Thymus (tissue), 11 donors: ENCODE measurements at regions not wholly inside any gene's neighbourhood (a gene's known extent, or its start where the extent isn't known, plus 50 kb on each side); places are given as distances from the start of the nearest gene placed in this dataset.

ENCODE experiments used
- DNase-seq, 9 donors: peaks; one replicate each; pipeline ENCODE4 v3.0.0-alpha.2; 2013; ENCODE audit warnings: low spot score in 9 of 9, low read depth in 6 of 9, missing footprints in 1 of 9
- H3K27ac ChIP-seq, 2 donors: one replicate each; pipeline ENCODE4 v1.5.1; 2013; ENCODE audit warnings: control low read depth in 1 of 2, low read depth in 1 of 2, low read length in 1 of 2, mild to moderate bottlenecking in 1 of 2, moderate library complexity in 1 of 2
- H3K27me3 ChIP-seq, 2 donors: one replicate each; pipeline ENCODE4 v1.5.1; 2013; ENCODE audit warnings: low read length in 1 of 2; ENCODE audit not compliant: control insufficient read depth in 2 of 2, insufficient read depth in 1 of 2
- H3K36me3 ChIP-seq, 2 donors: one replicate each; pipeline ENCODE4 v1.5.1; 2013; ENCODE audit warnings: low read length in 1 of 2, mild to moderate bottlenecking in 1 of 2, moderate library complexity in 1 of 2; ENCODE audit not compliant: control insufficient read depth in 2 of 2, insufficient read depth in 2 of 2
- H3K4me1 ChIP-seq, 2 donors: one replicate each; pipeline ENCODE4 v1.5.1; 2013; ENCODE audit warnings: low read length in 2 of 2; ENCODE audit not compliant: control insufficient read depth in 2 of 2, insufficient read depth in 2 of 2
- H3K4me3 ChIP-seq, 2 donors: one replicate each; pipeline ENCODE4 v1.5.1; 2013; ENCODE audit warnings: low read length in 2 of 2, control low read depth in 1 of 2, mild to moderate bottlenecking in 1 of 2
- H3K9me3 ChIP-seq, 2 donors: one replicate each; pipeline ENCODE4 v1.5.1; 2013; ENCODE audit warnings: low read length in 1 of 2, mild to moderate bottlenecking in 1 of 2; ENCODE audit not compliant: control insufficient read depth in 2 of 2, insufficient read depth in 1 of 2
- WGBS: extraction: QIAGEN DNeasy Blood & Tissue Kit; methylation state at CpG from one replicate; pipeline ENCODE4 v1.1.7; 2013; 5-methylcytosine and 5-hydroxymethylcytosine counted together
- donor health status: healthy.

DNA sequence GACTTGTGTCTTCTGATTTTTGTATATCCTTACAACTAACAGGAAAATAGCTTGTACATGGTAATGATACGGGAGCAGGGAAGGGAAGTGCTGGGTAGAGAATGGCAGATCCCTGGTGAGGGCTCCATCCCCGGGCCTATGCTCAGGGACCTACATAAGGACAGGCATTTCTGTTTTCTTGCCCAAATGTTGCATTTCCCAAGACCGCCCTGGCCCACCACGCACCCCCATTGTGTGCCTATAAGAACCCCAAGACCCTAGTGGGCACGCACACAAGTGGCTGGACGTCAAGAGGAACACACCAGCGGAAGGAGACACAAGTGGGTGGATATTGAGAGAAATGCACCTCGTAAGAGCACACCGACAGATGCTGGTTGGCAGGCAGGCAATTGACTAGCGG is 616.3 kb upstream of the MAN1A1 start:
- DNase-seq = no peak
- no peaks in the 10 kb centered on the region for H3K9me3 ChIP-seq
- no peaks in the 10 kb centered on the region for H3K27me3 ChIP-seq
- no peaks in the 10 kb centered on the region for H3K4me1 ChIP-seq
- no peak overlapping the region for H3K27ac ChIP-seq
- no peaks in the 10 kb centered on the region for H3K36me3 ChIP-seq
- 97% methylated on average over 10 of the region's 10 CpGs for WGBS
- no peak overlapping the region for H3K4me3 ChIP-seq

DNA sequence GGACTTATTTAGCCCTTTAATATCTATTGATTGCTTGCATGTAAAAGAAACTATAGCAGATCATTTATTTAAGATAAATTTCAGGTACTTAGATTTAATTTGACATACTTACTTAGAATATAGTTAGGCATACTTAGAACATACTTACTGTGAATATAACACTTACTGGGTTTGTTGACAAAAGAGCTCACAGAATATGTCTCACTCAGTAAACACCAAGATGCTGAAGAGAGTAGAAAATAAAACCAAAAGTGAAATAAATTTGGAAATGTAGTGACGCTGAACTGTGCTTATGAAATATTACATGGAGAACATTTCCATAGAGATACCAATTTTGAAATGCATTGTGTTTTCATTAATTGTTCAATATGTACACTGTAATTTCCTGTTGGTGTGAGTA is 615.4 kb upstream of the MAN1A1 start:
- H3K9me3 ChIP-seq = no peaks in the 10 kb centered on the region
- no peaks in the 10 kb centered on the region for H3K27me3 ChIP-seq
- 94% methylated on average over 1 of the region's 1 CpG for WGBS
- H3K27ac ChIP-seq = no peak overlapping the region
- DNase-seq = no peak
- no peaks in the 10 kb centered on the region for H3K4me1 ChIP-seq
- H3K36me3 ChIP-seq = no peaks in the 10 kb centered on the region
- no peak overlapping the region for H3K4me3 ChIP-seq

DNA sequence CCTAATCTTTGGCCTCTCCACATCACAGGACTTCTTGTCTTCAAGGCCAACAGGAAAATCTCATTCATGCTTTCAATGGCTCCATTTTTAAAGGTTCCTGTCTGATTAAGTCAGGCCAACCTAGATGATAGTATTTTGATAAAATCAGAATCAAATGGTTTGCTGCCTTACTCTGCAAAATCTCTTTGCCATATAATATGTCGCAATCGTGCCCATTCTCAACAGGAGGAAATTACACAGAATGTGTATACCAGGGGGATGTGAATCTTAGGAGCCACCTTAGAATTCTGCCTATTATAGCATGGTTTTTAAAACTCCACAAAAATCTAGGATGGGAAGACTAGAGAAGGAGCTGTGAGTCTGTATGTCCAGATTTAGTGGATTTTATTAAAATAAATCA is 612.9 kb upstream of the MAN1A1 start:
- Histone ChIP-seq H3K4me3 (no peak overlapping the region), H3K27me3 (no peaks in the 10 kb centered on the region), H3K9me3 (no peaks in the 10 kb centered on the region), H3K4me1 (no peaks in the 10 kb centered on the region), H3K27ac (no peak overlapping the region), H3K36me3 (no peaks in the 10 kb centered on the region)
- WGBS = 94% methylated on average over 2 of the region's 2 CpGs
- no peak for DNase-seq

DNA sequence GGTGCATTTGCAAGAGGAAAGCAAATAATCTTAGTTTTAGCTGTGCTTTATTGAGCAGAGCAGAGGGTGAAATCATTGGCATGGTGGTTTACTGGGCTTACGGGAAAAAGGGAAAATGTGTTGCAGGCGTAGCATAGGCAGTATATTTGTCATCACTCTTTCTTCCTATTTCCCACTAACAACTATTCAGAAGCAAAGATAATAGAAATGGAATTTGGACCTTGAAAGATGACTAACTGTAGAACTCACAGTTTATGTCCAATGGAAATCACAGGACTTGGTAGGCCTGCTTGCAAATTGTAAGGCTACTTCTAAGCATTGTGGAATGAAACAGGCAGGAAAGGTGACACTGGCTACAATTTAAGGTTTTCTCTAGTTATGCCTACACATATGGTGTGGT is 611.9 kb upstream of the MAN1A1 start:
- H3K4me3 ChIP-seq = no peak overlapping the region
- H3K36me3 ChIP-seq = no peaks in the 10 kb centered on the region

DNA sequence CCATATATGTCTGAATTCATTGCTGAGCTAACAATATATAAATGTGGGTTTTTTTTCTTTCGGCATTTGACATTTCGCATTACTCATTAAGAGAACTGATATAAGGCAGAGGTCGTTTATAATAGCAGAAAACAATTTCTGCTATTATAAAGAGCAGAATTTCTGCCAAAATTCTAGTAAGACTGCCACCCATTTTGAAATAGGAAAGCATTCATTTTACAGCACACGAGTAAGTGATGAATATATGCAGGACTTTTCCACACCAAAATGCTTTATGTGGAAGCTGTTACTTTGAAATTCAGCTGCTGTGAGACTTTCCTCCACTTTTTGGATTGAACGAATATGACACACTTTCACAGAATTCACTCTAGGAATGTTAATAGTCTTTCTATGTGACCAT is 610.9 kb upstream of the MAN1A1 start:
- no peaks in the 10 kb centered on the region for H3K36me3 ChIP-seq
- no peak overlapping the region for H3K4me3 ChIP-seq
- no peaks in the 10 kb centered on the region for H3K27me3 ChIP-seq
- no peak for DNase-seq
- H3K27ac ChIP-seq = no peak overlapping the region
- no peaks in the 10 kb centered on the region for H3K4me1 ChIP-seq
- H3K9me3 ChIP-seq = no peaks in the 10 kb centered on the region
- WGBS = 96% methylated on average over 5 of the region's 5 CpGs

More for the DNA sequence above, 611.9 kb upstream of the MAN1A1 start:
- Histone ChIP-seq H3K27ac (no peak overlapping the region), H3K27me3 (no peaks in the 10 kb centered on the region), H3K4me1 (no peaks in the 10 kb centered on the region), H3K9me3 (no peaks in the 10 kb centered on the region)
- WGBS = 97% methylated on average over 2 of the region's 2 CpGs
- DNase-seq = no peak

DNA sequence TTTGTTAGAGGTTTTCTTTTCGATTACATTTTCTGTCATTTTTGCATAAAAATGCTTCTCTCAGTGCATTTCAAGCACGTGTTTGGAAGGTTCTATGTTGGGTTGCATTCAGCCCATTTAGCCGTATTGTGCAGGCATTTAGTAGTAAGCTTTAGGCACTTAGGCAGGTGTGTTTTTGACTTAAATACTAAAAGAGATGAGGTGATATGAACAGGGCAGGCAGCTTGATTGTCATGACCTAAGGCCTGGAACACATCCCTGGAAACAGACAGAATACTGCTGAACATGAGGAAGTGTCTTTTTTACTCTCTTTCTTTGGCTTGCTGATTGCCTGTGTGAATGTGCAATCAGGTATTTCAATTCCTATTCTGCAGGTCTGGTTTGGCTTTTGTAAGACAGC is 610.5 kb upstream of the MAN1A1 start:
- no peaks in the 10 kb centered on the region for H3K27me3 ChIP-seq
- H3K9me3 ChIP-seq = no peaks in the 10 kb centered on the region
- WGBS = 86% methylated on average over 3 of the region's 3 CpGs
- H3K4me3 ChIP-seq = no peak overlapping the region
- no peaks in the 10 kb centered on the region for H3K36me3 ChIP-seq
- H3K4me1 ChIP-seq = no peaks in the 10 kb centered on the region
- H3K27ac ChIP-seq = no peak overlapping the region
- DNase-seq = no peak

DNA sequence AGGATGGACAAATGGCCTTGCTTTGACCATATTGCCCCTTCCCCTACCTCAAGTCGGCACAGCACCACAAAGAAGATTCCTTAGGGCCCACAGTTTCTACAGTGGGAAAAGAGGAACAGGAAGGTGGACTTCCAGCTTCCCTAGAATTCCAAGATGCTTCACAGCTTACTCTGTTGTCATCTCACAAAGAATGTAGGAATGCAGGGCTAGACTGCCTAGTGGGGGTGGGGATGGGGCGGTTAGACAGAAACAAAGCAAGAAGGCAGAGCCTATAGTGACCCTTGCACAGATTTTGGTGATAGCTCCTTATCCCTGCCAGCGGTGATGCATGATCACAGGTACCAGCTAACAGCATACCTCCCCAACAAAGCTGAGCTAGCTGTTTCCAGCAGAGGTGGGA is 607.6 kb upstream of the MAN1A1 start:
- Histone ChIP-seq H3K4me1 (no peaks in the 10 kb centered on the region), H3K36me3 (no peaks in the 10 kb centered on the region)
- WGBS = 94% methylated on average over 3 of the region's 3 CpGs

DNA sequence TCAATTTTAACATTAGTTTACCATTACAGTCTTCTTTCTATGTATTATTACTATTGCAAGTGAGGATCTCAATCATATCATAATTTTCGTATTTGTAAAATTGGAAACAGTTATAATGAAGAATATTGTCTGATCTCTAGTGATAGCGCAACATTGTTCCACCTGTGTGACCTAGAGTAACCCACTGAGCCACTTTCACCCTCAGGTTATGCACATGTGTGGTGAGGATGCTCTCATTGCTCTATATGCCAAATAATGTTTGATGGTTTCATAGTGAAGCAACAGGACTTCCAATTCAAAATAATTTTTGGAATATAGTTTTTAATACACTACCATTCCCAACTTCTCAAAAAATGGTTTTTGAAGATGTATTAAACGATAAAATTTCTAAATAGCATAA is 603.1 kb upstream of the MAN1A1 start:
- 92% methylated on average over 3 of the region's 3 CpGs for WGBS
- DNase-seq = no peak
- no peaks in the 10 kb centered on the region for H3K9me3 ChIP-seq
- H3K36me3 ChIP-seq = no peaks in the 10 kb centered on the region
- H3K4me1 ChIP-seq = no peaks in the 10 kb centered on the region
- no peak overlapping the region for H3K4me3 ChIP-seq
- no peak overlapping the region for H3K27ac ChIP-seq
- H3K27me3 ChIP-seq = no peaks in the 10 kb centered on the region

More for the DNA sequence above, 607.6 kb upstream of the MAN1A1 start:
- no peak overlapping the region for H3K4me3 ChIP-seq
- no peak overlapping the region for H3K27ac ChIP-seq
- no peaks in the 10 kb centered on the region for H3K27me3 ChIP-seq
- H3K9me3 ChIP-seq = no peaks in the 10 kb centered on the region
- no peak for DNase-seq

DNA sequence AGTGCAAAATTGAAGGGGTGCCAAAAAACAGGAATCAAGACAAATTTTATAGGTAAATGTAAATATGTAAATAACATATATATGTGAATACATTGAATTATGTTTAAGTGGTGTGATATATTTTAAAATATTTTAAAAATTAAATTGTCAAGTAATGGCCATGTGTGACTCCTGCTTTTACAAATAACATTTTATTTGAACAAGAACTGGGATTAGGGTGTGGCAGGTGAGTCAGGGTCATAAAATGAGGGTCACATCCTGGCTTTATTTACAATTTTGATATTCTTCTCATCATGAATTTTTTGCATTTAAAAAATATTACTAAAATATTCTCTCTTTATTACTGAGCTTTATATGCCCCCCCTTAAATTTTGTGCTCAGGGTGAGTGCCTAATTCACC is 601.1 kb upstream of the MAN1A1 start:
- no peak overlapping the region for H3K4me3 ChIP-seq

DNA sequence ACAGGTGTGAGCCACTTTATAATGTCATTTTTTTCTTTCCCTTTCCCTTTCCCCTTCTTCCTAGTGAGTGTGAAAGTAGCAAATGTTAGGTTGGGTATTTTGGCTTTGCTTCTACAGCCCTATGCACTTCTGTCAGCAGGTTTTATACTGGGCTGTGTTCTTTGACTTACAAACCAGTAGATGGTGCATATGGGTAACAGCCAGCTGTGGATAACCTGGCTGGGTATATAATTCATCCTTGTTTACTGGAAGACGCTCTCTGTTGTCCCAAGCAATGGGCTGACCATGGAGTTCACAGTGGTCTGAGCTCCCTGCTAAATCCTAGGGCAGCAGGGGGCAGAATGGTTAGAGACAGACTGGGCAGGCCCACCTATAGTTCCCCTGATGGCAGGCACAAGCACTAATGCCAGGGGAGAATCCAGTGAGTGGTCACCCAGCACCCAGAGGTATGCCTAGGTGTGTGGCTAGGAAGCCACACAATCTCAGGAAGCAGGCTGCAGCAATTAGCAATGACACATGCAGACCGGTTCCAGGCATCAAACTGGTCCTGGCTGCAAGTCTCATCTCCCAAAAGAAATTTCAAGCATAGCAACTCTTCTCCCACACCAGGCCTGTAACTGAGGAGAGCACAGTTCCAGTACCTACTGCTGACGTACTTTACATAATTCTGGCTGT is 592.7 kb upstream of the MAN1A1 start:
- Histone ChIP-seq H3K9me3 (no peaks in the 10 kb centered on the region), H3K27me3 (no peaks in the 10 kb centered on the region), H3K4me1 (no peaks in the 10 kb centered on the region), H3K27ac (no peak overlapping the region), H3K4me3 (no peak overlapping the region), H3K36me3 (no peaks in the 10 kb centered on the region)
- no peak for DNase-seq
- WGBS = 93% methylated on average over 3 of the region's 3 CpGs

More for the DNA sequence above, 601.1 kb upstream of the MAN1A1 start:
- no peak for DNase-seq
- H3K27me3 ChIP-seq = no peaks in the 10 kb centered on the region
- no peaks in the 10 kb centered on the region for H3K9me3 ChIP-seq
- H3K27ac ChIP-seq = no peak overlapping the region
- no peaks in the 10 kb centered on the region for H3K4me1 ChIP-seq
- no peaks in the 10 kb centered on the region for H3K36me3 ChIP-seq
